IPS DF 6.9 (cell line): ENCODE measurements at regions not wholly inside any gene's neighbourhood (a gene's known extent, or its start where the extent isn't known, plus 50 kb on each side); places are given as distances from the start of the nearest gene placed in this dataset.

ENCODE experiments used
- DNase-seq: peaks from one replicate; pipeline ENCODE4 v3.0.0-alpha.2; 2013; ENCODE audit warnings: low read depth, low spot score
- H3K27ac ChIP-seq: one replicate; pipeline ENCODE4 v1.5.1; 2013; ENCODE audit warnings: low read length, control low read depth
- H3K27me3 ChIP-seq: 2 replicates; pipeline ENCODE4 v1.6.1; 2013; ENCODE audit warnings: mild to moderate bottlenecking, low read length; ENCODE audit not compliant: control insufficient read depth, insufficient read depth
- H3K36me3 ChIP-seq: 2 replicates; pipeline ENCODE4 v1.6.1; 2013; ENCODE audit warnings: low read length; ENCODE audit not compliant: control insufficient read depth, insufficient read depth
- H3K4me1 ChIP-seq: 2 replicates; pipeline ENCODE4 v1.6.1; 2013; ENCODE audit warnings: low read length; ENCODE audit not compliant: control insufficient read depth, insufficient read depth
- H3K4me3 ChIP-seq: 2 replicates; pipeline ENCODE4 v1.5.1; 2013; ENCODE audit warnings: mild to moderate bottlenecking, low read length
- H3K9me3 ChIP-seq: 2 replicates; pipeline ENCODE4 v1.6.1; 2013; ENCODE audit warnings: low read length, inconsistent platforms; ENCODE audit not compliant: control insufficient read depth, insufficient read depth
- WGBS: extraction: QIAGEN DNeasy Blood & Tissue Kit; methylation state at CpG from one replicate; pipeline ENCODE4 v1.1.7; 2013; ENCODE audit warnings: mixed read lengths, missing lambda C conversion rate; ENCODE audit not compliant: insufficient read length, insufficient coverage; 5-methylcytosine and 5-hydroxymethylcytosine counted together

DNA sequence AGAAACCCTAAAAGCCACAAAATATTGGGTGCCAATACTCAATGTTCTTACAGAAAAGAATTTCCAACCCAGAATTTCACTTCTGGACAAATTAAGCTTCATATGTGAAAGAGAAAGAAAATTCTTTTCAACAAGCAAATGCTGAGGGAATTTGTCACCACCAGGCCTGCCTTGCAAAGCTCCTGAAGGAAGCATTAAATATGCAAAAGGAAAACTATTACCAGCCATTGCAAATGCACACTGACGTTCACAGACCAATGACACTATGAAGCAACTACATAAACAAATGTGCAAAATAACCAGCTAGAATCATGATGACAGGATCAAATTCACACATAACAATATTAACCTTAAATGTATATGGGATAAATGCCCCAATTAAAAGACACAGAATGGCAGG, 187.9 kb upstream of the BTBD3 start:
- no CpG with 5 or more reads among the region's 1 CpG for WGBS
- no peak for DNase-seq

DNA sequence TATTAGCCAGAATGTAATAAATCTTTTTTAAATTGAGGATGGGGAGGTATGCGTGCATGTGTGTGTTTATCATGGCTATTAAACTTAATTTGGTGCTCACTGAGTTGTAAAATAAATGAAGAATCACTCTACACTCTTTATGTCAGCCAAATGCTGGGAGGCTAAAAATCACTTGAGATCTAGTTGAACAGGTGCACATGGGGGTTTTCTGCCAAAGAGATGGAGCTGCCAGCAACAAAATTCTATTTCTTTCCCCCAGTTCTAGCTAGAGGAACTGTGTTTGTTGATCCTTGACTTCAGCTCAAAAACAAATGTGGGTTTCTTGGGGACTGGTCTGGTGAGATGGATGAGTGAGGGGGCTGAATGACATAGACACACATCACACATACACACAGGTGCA, 183.3 kb upstream of the BTBD3 start:
- no peak for DNase-seq
- WGBS = no CpG with 5 or more reads among the region's 1 CpG
- no peaks in the 10 kb centered on the region for H3K9me3 ChIP-seq
- H3K4me1 ChIP-seq = no peaks in the 10 kb centered on the region
- H3K36me3 ChIP-seq = no peaks in the 10 kb centered on the region
- H3K4me3 ChIP-seq = no peak overlapping the region
- no peak overlapping the region for H3K27ac ChIP-seq
- no peaks in the 10 kb centered on the region for H3K27me3 ChIP-seq

More for the DNA sequence above, 187.9 kb upstream of the BTBD3 start:
- no peaks in the 10 kb centered on the region for H3K27me3 ChIP-seq
- no peak overlapping the region for H3K27ac ChIP-seq
- no peaks in the 10 kb centered on the region for H3K4me1 ChIP-seq
- no peaks in the 10 kb centered on the region for H3K9me3 ChIP-seq
- H3K36me3 ChIP-seq = no peaks in the 10 kb centered on the region
- no peak overlapping the region for H3K4me3 ChIP-seq

DNA sequence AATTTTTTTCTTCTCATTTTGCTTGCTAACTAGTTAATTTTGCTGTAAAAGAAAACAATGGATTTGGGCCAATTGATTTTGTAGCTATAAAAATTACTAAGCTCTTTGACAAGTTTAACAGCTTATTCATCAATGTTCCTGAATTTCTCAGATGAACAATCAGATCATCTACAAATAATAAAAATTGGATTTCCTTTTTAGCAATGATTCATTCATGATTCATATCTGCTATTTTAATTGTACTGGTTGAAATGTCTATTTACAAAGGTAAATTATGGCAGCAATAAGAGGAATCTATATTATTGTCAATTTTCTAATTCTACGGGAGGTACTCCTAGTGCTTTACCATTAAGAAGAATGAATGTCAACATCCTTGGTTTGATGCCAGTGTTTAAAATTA, 178.8 kb upstream of the BTBD3 start:
- Histone ChIP-seq H3K36me3 (no peaks in the 10 kb centered on the region), H3K9me3 (no peaks in the 10 kb centered on the region), H3K4me1 (no peaks in the 10 kb centered on the region), H3K27ac (no peak overlapping the region), H3K4me3 (no peak overlapping the region), H3K27me3 (no peaks in the 10 kb centered on the region)
- DNase-seq = no peak
- WGBS = no CpG with 5 or more reads among the region's 1 CpG

DNA sequence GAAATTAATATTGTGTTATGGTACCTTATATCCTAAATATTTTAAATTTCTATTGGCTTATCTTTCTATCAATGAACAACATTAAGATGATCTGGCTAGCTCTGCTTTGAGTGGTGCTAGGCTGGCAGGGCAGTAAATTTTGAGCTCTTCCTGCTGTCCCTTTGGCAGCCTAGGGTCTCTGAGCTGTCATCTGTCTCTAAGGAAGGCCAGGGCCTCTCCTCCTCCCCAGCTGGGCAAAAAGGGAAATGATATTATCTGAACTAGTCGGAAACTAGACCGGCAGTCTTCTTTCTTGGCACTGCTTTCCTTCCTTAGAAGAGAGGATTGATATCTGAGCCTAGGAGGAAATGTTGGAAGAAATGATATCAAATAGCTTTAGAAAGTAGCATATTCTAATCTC, 176.7 kb upstream of the BTBD3 start:
- Histone ChIP-seq H3K9me3 (no peaks in the 10 kb centered on the region), H3K27me3 (no peaks in the 10 kb centered on the region), H3K36me3 (no peaks in the 10 kb centered on the region), H3K4me1 (no peaks in the 10 kb centered on the region), H3K4me3 (no peak overlapping the region), H3K27ac (no peak overlapping the region)
- WGBS = no CpG with 5 or more reads among the region's 2 CpGs
- DNase-seq = no peak

DNA sequence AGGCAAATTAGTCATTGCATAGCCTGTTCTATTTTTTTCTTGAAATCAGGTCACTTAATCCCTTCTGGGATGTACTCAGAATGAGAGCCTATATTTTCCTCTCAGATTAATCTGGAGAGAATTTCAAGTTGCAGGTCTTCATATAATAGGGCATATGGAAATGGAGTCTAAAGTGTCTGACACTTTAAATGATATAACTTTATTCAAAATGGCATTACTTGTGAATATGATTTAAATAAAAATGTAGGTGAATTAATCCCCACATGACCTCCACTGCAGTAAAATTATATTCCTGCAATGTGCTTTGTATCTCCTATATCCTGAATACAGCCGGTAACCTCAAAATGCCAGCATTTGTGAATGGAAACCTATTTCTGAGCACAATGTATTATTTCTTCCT, 172.5 kb upstream of the BTBD3 start:
- H3K4me1 ChIP-seq = no peaks in the 10 kb centered on the region
- no peaks in the 10 kb centered on the region for H3K27me3 ChIP-seq
- no peak for DNase-seq
- no CpG with 5 or more reads among the region's 1 CpG for WGBS
- no peaks in the 10 kb centered on the region for H3K9me3 ChIP-seq
- H3K36me3 ChIP-seq = no peaks in the 10 kb centered on the region
- H3K4me3 ChIP-seq = no peak overlapping the region
- no peak overlapping the region for H3K27ac ChIP-seq

DNA sequence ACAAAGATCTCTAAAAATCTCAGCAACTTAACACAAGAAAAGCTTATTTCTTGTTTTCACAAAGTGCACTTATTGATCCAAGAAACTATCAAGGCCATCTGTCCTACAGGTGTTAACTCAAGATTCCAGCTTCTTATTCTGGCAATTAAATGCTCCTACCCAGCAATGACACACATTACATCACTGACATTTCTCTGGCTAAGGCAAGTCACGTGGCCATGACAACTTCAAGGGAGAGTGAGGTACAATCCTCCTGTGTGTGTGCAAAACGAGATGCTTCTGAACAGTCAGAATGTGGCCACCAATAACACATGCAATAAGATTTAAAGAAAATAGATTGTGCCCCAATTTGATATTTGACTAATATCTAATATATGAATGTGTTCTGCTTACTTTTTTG, 169.3 kb upstream of the BTBD3 start:
- Histone ChIP-seq H3K4me1 (no peaks in the 10 kb centered on the region), H3K36me3 (no peaks in the 10 kb centered on the region), H3K9me3 (no peaks in the 10 kb centered on the region), H3K27me3 (no peaks in the 10 kb centered on the region), H3K27ac (no peak overlapping the region), H3K4me3 (no peak overlapping the region)
- no CpG with 5 or more reads among the region's 2 CpGs for WGBS
- DNase-seq = no peak

DNA sequence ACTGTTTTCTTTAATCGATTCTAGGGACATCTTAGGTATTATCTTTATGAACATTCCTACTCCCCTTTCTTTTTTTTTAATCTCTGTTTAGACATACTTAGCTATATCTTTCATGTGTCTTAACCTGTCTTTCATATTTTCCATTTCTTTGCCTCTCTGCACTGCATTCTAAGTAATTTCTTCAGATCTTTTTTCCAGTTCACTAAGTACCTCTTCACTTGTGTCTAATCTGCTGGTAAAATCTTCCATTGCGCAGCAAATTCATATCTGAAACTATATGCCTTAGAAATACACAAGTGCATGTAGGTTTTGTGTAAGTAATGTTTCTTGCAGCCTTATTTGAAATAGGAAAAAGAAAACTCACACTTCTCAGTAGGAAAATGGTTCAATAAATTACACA, 165.4 kb upstream of the BTBD3 start:
- Histone ChIP-seq H3K9me3 (no peaks in the 10 kb centered on the region), H3K36me3 (no peaks in the 10 kb centered on the region), H3K4me3 (no peak overlapping the region), H3K4me1 (no peaks in the 10 kb centered on the region), H3K27me3 (no peaks in the 10 kb centered on the region), H3K27ac (no peak overlapping the region)
- WGBS = no CpG with 5 or more reads among the region's 2 CpGs
- no peak for DNase-seq

DNA sequence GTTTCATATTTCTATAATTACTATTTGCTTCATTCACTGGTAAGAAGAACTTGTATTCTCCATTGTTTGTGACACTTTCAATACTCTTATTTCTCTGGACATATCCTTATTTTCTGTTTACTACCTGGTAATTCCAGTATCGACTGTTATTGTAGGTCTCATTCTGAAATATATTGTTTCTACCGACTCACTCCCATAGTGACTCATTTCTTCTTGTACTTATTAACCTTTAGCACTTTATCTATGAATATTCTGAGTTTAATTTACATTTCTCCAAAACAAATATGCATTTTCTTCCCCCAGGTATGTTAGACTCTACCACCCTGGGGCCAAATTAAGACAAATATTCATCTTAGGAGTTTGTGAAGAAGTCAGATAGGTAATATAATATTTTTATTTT, 164.5 kb upstream of the BTBD3 start:
- Histone ChIP-seq H3K27me3 (no peaks in the 10 kb centered on the region), H3K4me3 (no peak overlapping the region), H3K27ac (no peak overlapping the region), H3K36me3 (no peaks in the 10 kb centered on the region), H3K4me1 (no peaks in the 10 kb centered on the region), H3K9me3 (no peaks in the 10 kb centered on the region)
- no CpG with 5 or more reads among the region's 2 CpGs for WGBS
- DNase-seq = no peak

DNA sequence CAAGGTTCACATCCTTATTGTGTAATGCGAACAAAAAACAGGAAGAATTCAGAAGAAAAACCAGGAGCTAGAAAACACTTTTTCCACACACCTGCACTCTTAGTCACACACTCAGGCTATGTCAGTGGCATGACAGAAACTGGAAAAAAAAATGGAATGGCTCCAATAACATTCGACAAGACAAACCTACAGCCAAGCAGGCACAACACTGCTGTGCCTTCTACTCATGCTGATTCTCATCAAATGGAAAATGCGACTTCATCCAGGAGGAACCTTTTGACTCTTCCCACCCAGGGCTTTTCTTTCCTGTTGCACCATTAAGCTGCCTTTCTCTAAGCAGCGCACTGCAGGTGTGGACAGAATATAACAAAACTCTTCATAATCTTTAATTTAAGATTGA, 163.2 kb upstream of the BTBD3 start:
- no peak for DNase-seq
- no peaks in the 10 kb centered on the region for H3K9me3 ChIP-seq
- H3K27ac ChIP-seq = no peak overlapping the region
- no peak overlapping the region for H3K4me3 ChIP-seq
- whole genome bisulfite sequencing = no CpG with 5 or more reads among the region's 4 CpGs
- no peaks in the 10 kb centered on the region for H3K36me3 ChIP-seq
- H3K27me3 ChIP-seq = no peaks in the 10 kb centered on the region
- no peaks in the 10 kb centered on the region for H3K4me1 ChIP-seq

DNA sequence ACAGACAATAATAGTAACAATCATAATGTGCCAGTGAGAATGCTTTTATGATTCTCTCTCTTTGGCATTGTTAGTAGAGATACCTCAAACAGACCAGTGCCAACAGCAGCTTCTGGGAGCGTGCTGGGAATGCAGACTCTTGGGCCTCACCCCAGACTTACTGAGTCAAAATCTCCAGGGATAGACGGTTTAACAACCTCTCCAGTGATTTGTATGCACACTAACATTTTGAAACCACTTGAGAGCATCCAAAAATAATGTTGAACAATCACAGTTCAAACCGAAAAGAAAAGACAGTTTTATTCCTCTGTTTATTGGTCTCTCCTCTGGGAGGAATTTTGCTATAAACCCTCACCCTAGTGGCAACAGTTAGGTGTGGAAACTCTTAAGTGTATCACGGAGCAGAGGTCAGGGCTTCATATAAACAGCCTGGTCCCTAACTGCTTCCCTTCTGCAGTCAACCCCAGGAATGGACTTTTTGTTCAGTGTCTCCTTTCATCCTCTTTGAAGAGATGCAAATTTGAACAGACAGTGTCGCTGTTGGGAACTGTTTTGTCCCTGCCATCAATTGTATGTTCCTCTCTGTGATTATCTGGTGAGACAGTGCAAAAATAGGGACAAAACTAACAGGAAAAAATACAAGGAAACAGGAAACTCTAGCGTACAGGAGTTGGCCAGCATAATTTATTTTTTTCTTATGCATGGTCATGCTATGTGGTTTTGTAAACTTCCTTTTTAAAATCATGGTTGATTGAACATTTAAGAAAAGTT, 162.4 kb upstream of the BTBD3 start:
- DNase-seq = no peak
- WGBS = no CpG with 5 or more reads among the region's 6 CpGs
- no peaks in the 10 kb centered on the region for H3K36me3 ChIP-seq
- H3K9me3 ChIP-seq = no peaks in the 10 kb centered on the region
- H3K4me1 ChIP-seq = no peaks in the 10 kb centered on the region
- no peaks in the 10 kb centered on the region for H3K27me3 ChIP-seq
- H3K4me3 ChIP-seq = no peak overlapping the region
- no peak overlapping the region for H3K27ac ChIP-seq

DNA sequence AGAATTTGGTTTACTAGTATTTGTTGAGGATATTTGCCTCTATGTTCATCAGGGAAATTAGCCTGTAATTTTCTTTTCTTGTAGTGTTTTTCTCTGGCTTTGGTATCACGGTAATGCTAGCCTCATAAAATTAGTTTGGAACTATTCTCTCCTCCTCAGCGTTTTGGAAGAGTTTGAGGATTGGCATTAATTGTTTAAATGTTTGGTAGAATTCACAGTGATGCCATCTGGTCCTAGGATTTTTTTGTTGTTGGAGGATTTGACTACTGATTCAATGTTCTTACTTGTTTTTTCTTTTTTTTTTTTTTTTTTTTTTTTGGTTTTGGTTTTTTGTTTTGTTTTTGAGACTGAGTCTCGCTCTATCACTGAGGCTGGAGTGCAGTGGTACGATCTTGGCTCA, 156.2 kb upstream of the BTBD3 start:
- H3K4me3 ChIP-seq = no peak overlapping the region
- no peak for DNase-seq
- no CpG with 5 or more reads among the region's 4 CpGs for WGBS
- H3K4me1 ChIP-seq = 0 out of 2 replicates have a peak, but pooled peaks cover 1% of the 10 kb centered on the region
- no peaks in the 10 kb centered on the region for H3K9me3 ChIP-seq
- H3K36me3 ChIP-seq = no peaks in the 10 kb centered on the region
- H3K27me3 ChIP-seq = no peaks in the 10 kb centered on the region
- H3K27ac ChIP-seq = no peak overlapping the region
